Calu3 (cell line): ENCODE measurements at regions not wholly inside any gene's neighbourhood (a gene's known extent, or its start where the extent isn't known, plus 50 kb on each side); places are given as distances from the start of the nearest gene placed in this dataset.
A peak's percentile ranks its signal among the peaks of the same experiment; 100 is the strongest.

Source experiments
- BruUV-seq: library from RNA; stranded (reverse); fragments of 400-500 nt; replicated peaks from 2 replicates; lab custom pipeline; 2021; lab: Mats Ljungman, UMichigan
- CTCF ChIA-PET: fragments of 300-600 bp; sonication (Branson Sonifier 250); formaldehyde crosslinking; loops from one replicate; lab custom pipeline; 2022; ENCODE audit warnings: antibody characterized with exemption; lab: Charles Lee
- DNase-seq: peaks from one replicate; pipeline ENCODE4 v3.0.0; 2022
- H3K27ac Mint-ChIP-seq: one replicate; pipeline ENCODE4 v1.8.0; 2022; ENCODE audit warnings: mixed read lengths; ENCODE audit not compliant: unreplicated experiment
- H3K27me3 Mint-ChIP-seq: one replicate; pipeline ENCODE4 v1.8.0; 2022; ENCODE audit warnings: mixed read lengths; ENCODE audit not compliant: unreplicated experiment
- H3K36me3 Mint-ChIP-seq: one replicate; pipeline ENCODE4 v1.8.0; 2022; ENCODE audit warnings: mild to moderate bottlenecking, moderate library complexity, mixed read lengths; ENCODE audit not compliant: insufficient read depth, unreplicated experiment
- H3K4me1 Mint-ChIP-seq: one replicate; pipeline ENCODE4 v1.8.0; 2022; ENCODE audit warnings: mild to moderate bottlenecking, low read depth, mixed read lengths; ENCODE audit not compliant: unreplicated experiment
- H3K4me3 Mint-ChIP-seq: one replicate; pipeline ENCODE4 v1.8.0; 2022; ENCODE audit warnings: mild to moderate bottlenecking, low read depth, moderate library complexity, mixed read lengths; ENCODE audit not compliant: unreplicated experiment
- H3K9me3 Mint-ChIP-seq: one replicate; pipeline ENCODE4 v1.8.0; 2022; ENCODE audit warnings: low read depth, mixed read lengths; ENCODE audit not compliant: unreplicated experiment
- intact Hi-C: fragments of 100-400 bp; cut with micrococcal nuclease; formaldehyde crosslinking; loops from one replicate; pipeline ENCODE4 v1.10.0; 2022; ENCODE audit not compliant: unreplicated experiment
- TF ChIP-seq, protein P1 (sequence below): fragments of 200-600 bp; IDR thresholded peaks from one replicate; pipeline ENCODE4 v1.8.0; 2022; ENCODE audit warnings: antibody characterized with exemption; ENCODE audit not compliant: unreplicated experiment

DNA sequence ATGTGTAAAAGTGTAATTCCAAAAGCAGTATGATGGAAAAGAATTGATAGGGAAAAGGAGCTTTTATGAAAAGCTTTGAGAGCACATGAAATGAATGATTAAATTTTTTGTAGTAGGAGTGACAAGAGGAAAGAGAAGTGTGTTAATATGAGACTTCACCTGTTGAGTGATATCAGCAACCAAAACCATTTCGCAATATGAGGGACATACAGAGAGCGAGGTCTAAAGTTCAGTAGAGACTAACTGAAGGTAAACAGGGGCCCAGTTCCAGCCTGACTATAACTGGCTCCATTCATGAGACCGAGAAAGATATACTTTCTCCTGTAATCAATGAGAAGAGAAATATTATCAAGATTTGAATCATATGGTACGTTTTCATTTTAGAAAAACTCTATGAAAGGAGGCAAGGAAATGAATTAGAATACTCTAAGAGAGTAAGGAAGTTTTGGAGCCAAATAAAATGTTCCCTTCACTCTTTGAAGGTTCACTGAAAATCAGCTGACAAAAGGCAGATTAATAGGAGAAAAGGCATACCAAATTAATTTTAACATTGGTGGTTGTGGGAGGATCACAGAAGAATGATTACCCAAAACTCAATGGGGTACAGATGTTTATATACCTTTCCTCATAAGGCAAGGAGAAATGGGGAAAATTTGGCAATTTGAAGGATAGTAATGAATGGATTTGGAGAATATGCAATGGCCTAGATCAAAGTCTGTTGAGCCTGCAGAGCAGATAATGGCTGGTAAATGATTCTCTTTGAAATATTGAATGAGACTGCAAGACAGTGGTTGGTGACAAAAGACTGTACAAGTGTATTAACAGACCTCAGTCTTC is 932.2 kb downstream of the TDRD15 start:
- CTCF ChIA-PET = interaction anchor here (0.6 kb wide), 1 partner anchor 359 kb away, joined by 3 read pairs; no protein-coding TSS in a partner anchor
- H3K36me3 Mint-ChIP-seq = no peaks in the 10 kb centered on the region
- no peaks in the 10 kb centered on the region for H3K27me3 Mint-ChIP-seq
- no TSS peak for BruUV-seq
- peaks cover 3% of the 10 kb centered on the region for H3K9me3 Mint-ChIP-seq
- no peak overlapping the region for H3K4me3 Mint-ChIP-seq
- peak; percentile 12 for DNase-seq
- no peaks in the 10 kb centered on the region for H3K4me1 Mint-ChIP-seq
- TF ChIP-seq, protein P1, sequence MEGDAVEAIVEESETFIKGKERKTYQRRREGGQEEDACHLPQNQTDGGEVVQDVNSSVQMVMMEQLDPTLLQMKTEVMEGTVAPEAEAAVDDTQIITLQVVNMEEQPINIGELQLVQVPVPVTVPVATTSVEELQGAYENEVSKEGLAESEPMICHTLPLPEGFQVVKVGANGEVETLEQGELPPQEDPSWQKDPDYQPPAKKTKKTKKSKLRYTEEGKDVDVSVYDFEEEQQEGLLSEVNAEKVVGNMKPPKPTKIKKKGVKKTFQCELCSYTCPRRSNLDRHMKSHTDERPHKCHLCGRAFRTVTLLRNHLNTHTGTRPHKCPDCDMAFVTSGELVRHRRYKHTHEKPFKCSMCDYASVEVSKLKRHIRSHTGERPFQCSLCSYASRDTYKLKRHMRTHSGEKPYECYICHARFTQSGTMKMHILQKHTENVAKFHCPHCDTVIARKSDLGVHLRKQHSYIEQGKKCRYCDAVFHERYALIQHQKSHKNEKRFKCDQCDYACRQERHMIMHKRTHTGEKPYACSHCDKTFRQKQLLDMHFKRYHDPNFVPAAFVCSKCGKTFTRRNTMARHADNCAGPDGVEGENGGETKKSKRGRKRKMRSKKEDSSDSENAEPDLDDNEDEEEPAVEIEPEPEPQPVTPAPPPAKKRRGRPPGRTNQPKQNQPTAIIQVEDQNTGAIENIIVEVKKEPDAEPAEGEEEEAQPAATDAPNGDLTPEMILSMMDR = no peak
- no peak overlapping the region for H3K27ac Mint-ChIP-seq
- intact Hi-C loops = no loop called here

- H3K27me3 Mint-ChIP-seq = no peaks in the 10 kb centered on the region
- no TSS peak for BruUV-seq
- H3K36me3 Mint-ChIP-seq = no peaks in the 10 kb centered on the region
- no peak for DNase-seq
- no peak overlapping the region for H3K27ac Mint-ChIP-seq
- intact Hi-C loops = no loop called here
- CTCF ChIA-PET = no interaction called here
- no peaks in the 10 kb centered on the region for H3K9me3 Mint-ChIP-seq
- TF ChIP-seq, protein P1 = no peak
- H3K4me1 Mint-ChIP-seq = no peaks in the 10 kb centered on the region
- H3K4me3 Mint-ChIP-seq = no peak overlapping the region
These were observed 932.9 kb downstream of the TDRD15 start for GRCh38 chr2:22056621-22057132.

GRCh38 chr2:22062679-22063078 is 938.9 kb downstream of the TDRD15 start:
- Mint-ChIP-seq H3K27me3 (no peaks in the 10 kb centered on the region), H3K4me1 (no peaks in the 10 kb centered on the region), H3K27ac (no peak overlapping the region), H3K36me3 (no peaks in the 10 kb centered on the region), H3K4me3 (no peak overlapping the region), H3K9me3 (no peaks in the 10 kb centered on the region)
- TF ChIP-seq, protein P1 = no peak
- CTCF ChIA-PET = no interaction called here
- DNase-seq = no peak
- intact Hi-C loops = no loop called here
- BruUV-seq = no TSS peak

DNA sequence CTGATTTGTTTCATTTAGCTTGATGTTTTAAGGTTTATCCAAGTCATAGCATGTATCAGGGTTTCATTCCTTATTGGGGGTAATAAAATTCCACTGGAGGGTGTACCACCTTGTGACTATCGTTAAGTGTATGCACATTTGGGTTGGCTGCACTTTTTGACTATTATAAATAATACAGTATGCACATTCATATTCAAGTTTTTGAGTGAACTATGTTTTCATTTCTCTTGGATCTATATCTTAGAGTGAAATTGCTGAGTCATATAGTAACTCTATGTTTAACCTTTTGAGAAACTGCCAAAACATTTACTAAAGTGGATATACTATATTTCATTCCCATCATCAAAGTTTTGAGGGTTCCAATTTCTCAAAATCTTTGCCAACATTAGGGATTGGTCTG is 952.7 kb downstream of the TDRD15 start:
- BruUV-seq = no TSS peak
- no peaks in the 10 kb centered on the region for H3K36me3 Mint-ChIP-seq
- H3K27ac Mint-ChIP-seq = no peak overlapping the region
- TF ChIP-seq, protein P1 = no peak
- DNase-seq = no peak
- no peaks in the 10 kb centered on the region for H3K4me1 Mint-ChIP-seq
- no peaks in the 10 kb centered on the region for H3K27me3 Mint-ChIP-seq
- intact Hi-C loops = no loop called here
- CTCF ChIA-PET = no interaction called here
- H3K9me3 Mint-ChIP-seq = peaks cover 11% of the 10 kb centered on the region
- H3K4me3 Mint-ChIP-seq = no peak overlapping the region
